Endodermal cell (in vitro differentiated cells): ENCODE measurements at regions not wholly inside any gene's neighbourhood (a gene's known extent, or its start where the extent isn't known, plus 50 kb on each side); places are given as distances from the start of the nearest gene placed in this dataset.

Experiments used
- DNase-seq: peaks from one replicate; pipeline ENCODE4 v3.0.0-alpha.2; 2017
- H3K27ac ChIP-seq: 2 replicates; pipeline ENCODE4 v1.5.1; 2013; ENCODE audit warnings: mild to moderate bottlenecking, low read depth, low read length, moderate library complexity
- H3K27me3 ChIP-seq: 2 replicates; pipeline ENCODE4 v1.6.1; 2013; ENCODE audit warnings: mild to moderate bottlenecking, low read length, moderate library complexity; ENCODE audit not compliant: insufficient read depth, control insufficient read depth, poor library complexity, severe bottlenecking
- H3K36me3 ChIP-seq: 2 replicates; pipeline ENCODE4 v1.7.0; 2013; ENCODE audit warnings: mild to moderate bottlenecking, low read length, moderate library complexity; ENCODE audit not compliant: control insufficient read depth, insufficient read depth
- H3K4me1 ChIP-seq: one replicate; pipeline ENCODE4 v1.7.0; 2013; ENCODE audit warnings: low read length; ENCODE audit not compliant: control insufficient read depth, insufficient read depth
- H3K4me3 ChIP-seq: 2 replicates; pipeline ENCODE4 v1.5.1; 2013; ENCODE audit warnings: mild to moderate bottlenecking, low read length, moderate library complexity
- H3K9ac ChIP-seq: 2 replicates; pipeline ENCODE4 v1.6.1; 2013; ENCODE audit warnings: mild to moderate bottlenecking, low read length, moderate library complexity; ENCODE audit not compliant: poor library complexity, severe bottlenecking; ENCODE audit errors: extremely low read depth
- H3K9me3 ChIP-seq: 2 replicates; pipeline ENCODE4 v1.6.1; 2013; ENCODE audit warnings: mild to moderate bottlenecking, low read length, moderate library complexity; ENCODE audit not compliant: control insufficient read depth
- H3K27ac Mint-ChIP-seq: 2 replicates; pipeline ENCODE4 v1.8.0; 2020; ENCODE audit warnings: mixed read lengths
- H3K27me3 Mint-ChIP-seq: 2 replicates; pipeline ENCODE4 v1.8.0; 2021; ENCODE audit warnings: mild to moderate bottlenecking, mixed read lengths; ENCODE audit not compliant: insufficient read depth
- H3K36me3 Mint-ChIP-seq: 2 replicates; pipeline ENCODE4 v1.8.0; 2020; ENCODE audit warnings: low read depth, mixed read lengths
- H3K4me1 Mint-ChIP-seq: 2 replicates; pipeline ENCODE4 v1.8.0; 2020; ENCODE audit warnings: mixed read lengths
- H3K4me3 Mint-ChIP-seq: 2 replicates; pipeline ENCODE4 v1.8.0; 2020; ENCODE audit warnings: mild to moderate bottlenecking, moderate library complexity, mixed read lengths
- H3K9me3 Mint-ChIP-seq: 2 replicates; pipeline ENCODE4 v1.8.0; 2020; ENCODE audit warnings: mild to moderate bottlenecking, mixed read lengths
- CTCF ChIP-seq: fragments of 200-600 bp; sonication (generic); conservative IDR thresholded peaks from 2 replicates; pipeline ENCODE4 v1.5.0; 2021; ENCODE audit warnings: antibody characterized with exemption, mild to moderate bottlenecking
- WGBS, 2 experiments: methylation state at CpG; one replicate each; pipeline versions ENCODE4 v1.1.5 to v1.1.7; 2013; ENCODE audit warnings: missing lambda C conversion rate in 2 of 2, mixed read lengths in 1 of 2; ENCODE audit not compliant: insufficient coverage in 1 of 2, insufficient read length in 1 of 2; 5-methylcytosine and 5-hydroxymethylcytosine counted together

- Mint-ChIP-seq H3K9me3 (peaks cover 5% of the 10 kb centered on the region), H3K36me3 (no peaks in the 10 kb centered on the region), H3K4me1 (no peaks in the 10 kb centered on the region), H3K27ac (no peak overlapping the region), H3K27me3 (no peaks in the 10 kb centered on the region), H3K4me3 (no peak overlapping the region)
- Histone ChIP-seq H3K27me3 (no peaks in the 10 kb centered on the region), H3K27ac (no peak overlapping the region), H3K4me3 (no peak overlapping the region), H3K9ac (no peak overlapping the region), H3K9me3 (peaks cover under 1% of the 10 kb centered on the region), H3K36me3 (no peaks in the 10 kb centered on the region), H3K4me1 (no peaks in the 10 kb centered on the region)
- DNase-seq = no peak
- TF ChIP-seq CTCF = no peak
Observed at GRCh38 chr5:62685221-62685620, 106.6 kb downstream of the LRRC70 start.

- H3K4me3 ChIP-seq = no peak overlapping the region
- no peaks in the 10 kb centered on the region for H3K27me3 ChIP-seq
- peaks cover 9% of the 10 kb centered on the region for H3K9me3 ChIP-seq
- Mint-ChIP-seq H3K27ac (no peak overlapping the region), H3K4me1 (no peaks in the 10 kb centered on the region), H3K27me3 (no peaks in the 10 kb centered on the region), H3K4me3 (no peak overlapping the region), H3K36me3 (no peaks in the 10 kb centered on the region), H3K9me3 (peaks cover 14% of the 10 kb centered on the region)
- no peaks in the 10 kb centered on the region for H3K4me1 ChIP-seq
- no peak overlapping the region for H3K9ac ChIP-seq
- TF ChIP-seq CTCF = no peak
- 80 to 83% methylated on average over 1 of the region's 1 CpG for WGBS, 2 experiments
- no peaks in the 10 kb centered on the region for H3K36me3 ChIP-seq
- no peak overlapping the region for H3K27ac ChIP-seq
- no peak for DNase-seq
Observed at GRCh38 chr5:62684310-62684709, 105.7 kb downstream of the LRRC70 start.

- Histone ChIP-seq H3K4me3 (no peak overlapping the region), H3K36me3 (no peaks in the 10 kb centered on the region), H3K9ac (no peak overlapping the region), H3K9me3 (peaks cover 17% of the 10 kb centered on the region), H3K4me1 (no peaks in the 10 kb centered on the region), H3K27ac (no peak overlapping the region), H3K27me3 (no peaks in the 10 kb centered on the region)
- 91 to 94% methylated on average over 2 of the region's 2 CpGs for WGBS, 2 experiments
- TF ChIP-seq CTCF = no peak
- H3K9me3 Mint-ChIP-seq = peaks cover 32% of the 10 kb centered on the region
- H3K27ac Mint-ChIP-seq = no peak overlapping the region
- H3K36me3 Mint-ChIP-seq = peaks cover 3% of the 10 kb centered on the region
- no peaks in the 10 kb centered on the region for H3K27me3 Mint-ChIP-seq
- no peak overlapping the region for H3K4me3 Mint-ChIP-seq
- H3K4me1 Mint-ChIP-seq = no peaks in the 10 kb centered on the region
- DNase-seq = no peak
Observed at GRCh38 chr5:62682059-62682458, 103.4 kb downstream of the LRRC70 start.
